ENCODE measurements at regions not wholly inside any gene's neighbourhood (a gene's known extent, or its start where the extent isn't known, plus 50 kb on each side); places are given as distances from the start of the nearest gene placed in this dataset.

GRCh38 chr6:3650076-3650958 is 101.2 kb downstream of the PXDC1 start:
- Mint-ChIP-seq H3K36me3 (ENCODE audit: low read depth) (no peaks in the 10 kb centered on the region), H3K4me1 (ENCODE audit: low read depth) (no peaks in the 10 kb centered on the region; the same call in 1 of the 2 replicates), H3K27me3 (ENCODE audit: insufficient read depth) (peaks cover 50% of the 10 kb centered on the region), H3K9me3 (no peaks in the 10 kb centered on the region; the same call in 1 of the 2 replicates), H3K4me3 (no peak overlapping the region), H3K27ac (no peak overlapping the region)
- no peak for TF ChIP-seq CTCF (IDR thresholded peaks at IDR 0.05)
- no peak for DNase-seq

- no peak for TF ChIP-seq CTCF (IDR thresholded peaks at IDR 0.05)
- DNase-seq, result no peak
- H3K9me3 Mint-ChIP-seq, result no peaks in the 10 kb centered on the region; the same call in 1 of the 2 replicates
- no peaks in the 10 kb centered on the region; the same call in 1 of the 2 replicates for H3K4me1 Mint-ChIP-seq (ENCODE audit: low read depth)
- peaks cover 46% of the 10 kb centered on the region for H3K27me3 Mint-ChIP-seq (ENCODE audit: insufficient read depth)
- no peaks in the 10 kb centered on the region for H3K36me3 Mint-ChIP-seq (ENCODE audit: low read depth)
- no peak overlapping the region for H3K4me3 Mint-ChIP-seq
- no peak overlapping the region for H3K27ac Mint-ChIP-seq
Observed at GRCh38 chr6:3648724-3649123, 102.8 kb downstream of the PXDC1 start.

GRCh38 chr6:3646616-3647362 is 104.7 kb downstream of the PXDC1 start:
- Mint-ChIP-seq H3K27me3 (ENCODE audit: insufficient read depth) (peaks cover 44% of the 10 kb centered on the region), H3K27ac (no peak overlapping the region), H3K9me3 (no peaks in the 10 kb centered on the region; the same call in 1 of the 2 replicates), H3K4me1 (ENCODE audit: low read depth) (no peaks in the 10 kb centered on the region; the same call in 1 of the 2 replicates), H3K4me3 (no peak overlapping the region), H3K36me3 (ENCODE audit: low read depth) (no peaks in the 10 kb centered on the region)
- DNase-seq, result no peak
- TF ChIP-seq CTCF (IDR thresholded peaks at IDR 0.05), result no peak

GRCh38 chr6:3644739-3645012 is 106.8 kb downstream of the PXDC1 start:
- no peaks in the 10 kb centered on the region; the same call in 1 of the 2 replicates for H3K4me1 Mint-ChIP-seq (ENCODE audit: low read depth)
- H3K27ac Mint-ChIP-seq, result no peak overlapping the region
- peaks cover 33% of the 10 kb centered on the region for H3K27me3 Mint-ChIP-seq (ENCODE audit: insufficient read depth)
- H3K36me3 Mint-ChIP-seq (ENCODE audit: low read depth), result no peaks in the 10 kb centered on the region
- no peak for DNase-seq
- no peak for TF ChIP-seq CTCF (IDR thresholded peaks at IDR 0.05)
- H3K9me3 Mint-ChIP-seq, result no peaks in the 10 kb centered on the region; the same call in 1 of the 2 replicates
- no peak overlapping the region for H3K4me3 Mint-ChIP-seq

- no peak for DNase-seq
- Mint-ChIP-seq H3K27ac (no peak overlapping the region), H3K4me3 (no peak overlapping the region), H3K27me3 (ENCODE audit: insufficient read depth) (peaks cover 33% of the 10 kb centered on the region), H3K9me3 (no peaks in the 10 kb centered on the region), H3K36me3 (ENCODE audit: low read depth) (no peaks in the 10 kb centered on the region), H3K4me1 (ENCODE audit: low read depth) (no peaks in the 10 kb centered on the region)
- TF ChIP-seq CTCF (IDR thresholded peaks at IDR 0.05), result no peak
Observed at GRCh38 chr6:3643921-3644738, 107.4 kb downstream of the PXDC1 start.
